A549 (cell line): ENCODE measurements at regions not wholly inside any gene's neighbourhood (a gene's known extent, or its start where the extent isn't known, plus 50 kb on each side); places are given as distances from the start of the nearest gene placed in this dataset.

Experiments
- BHLHE40 ChIP-seq: IDR thresholded peaks from 2 replicates; pipeline ENCODE4 v1.6.1; 2012; ENCODE audit warnings: low read depth, low read length, inconsistent platforms
- CBX2 ChIP-seq: fragments of 200-600 bp; sonication (generic); IDR thresholded peaks from 2 replicates; pipeline ENCODE4 v1.6.1; 2016; ENCODE audit warnings: low read depth, mild to moderate bottlenecking, borderline replicate concordance
- CHD2 ChIP-seq: fragments of 150-350 bp; IDR thresholded peaks from 2 replicates; pipeline ENCODE4 v1.6.1; 2014; ENCODE audit warnings: low read length; ENCODE audit not compliant: partially characterized antibody
- CHD4 ChIP-seq: fragments of 200-600 bp; sonication (generic); IDR thresholded peaks from 2 replicates; pipeline ENCODE4 v1.6.1; 2016; ENCODE audit warnings: antibody characterized with exemption, mild to moderate bottlenecking, borderline replicate concordance
- CTCF ChIP-seq: fragments of >200 bp; sonication (Bioruptor Twin); formaldehyde crosslinking; IDR thresholded peaks from 3 replicates; pipeline ENCODE4 v1.5.1; 2016
- E2F6 ChIP-seq: IDR thresholded peaks from 2 replicates; pipeline ENCODE4 v1.6.1; 2012; ENCODE audit warnings: low read depth, borderline replicate concordance
- EP300 ChIP-seq, 2 experiments: fragments of >200 bp; sonication (Bioruptor Twin); formaldehyde crosslinking; IDR thresholded peaks; 2 replicates in 1 of 2; 3 replicates in 1 of 2; pipeline ENCODE4 v1.6.1; 2016 to 2017
- HDAC2 ChIP-seq: fragments of 200-600 bp; sonication (generic); IDR thresholded peaks from 2 replicates; pipeline ENCODE4 v1.6.1; 2016
- NR3C1 ChIP-seq: fragments of >200 bp; sonication (Bioruptor Twin); formaldehyde crosslinking; IDR thresholded peaks from 3 replicates; pipeline ENCODE4 v1.6.1; 2017
- POLR2A ChIP-seq: IDR thresholded peaks from 2 replicates; pipeline ENCODE4 v1.6.1; 2012; ENCODE audit warnings: mild to moderate bottlenecking, low read length
- REST ChIP-seq: fragments of 200-600 bp; sonication (generic); IDR thresholded peaks from 2 replicates; pipeline ENCODE4 v1.6.1; 2016; ENCODE audit warnings: antibody characterized with exemption, mild to moderate bottlenecking, moderate library complexity
- RNF2 ChIP-seq: fragments of 200-600 bp; sonication (generic); IDR thresholded peaks from 2 replicates; pipeline ENCODE4 v1.6.1; 2016; ENCODE audit warnings: low read depth, mild to moderate bottlenecking, antibody characterized with exemption, moderate library complexity, borderline replicate concordance
- TF ChIP-seq, protein P1 (sequence below): fragments of 450-650 bp; IDR thresholded peaks from 2 replicates; pipeline ENCODE4 v1.6.1; 2014; ENCODE audit warnings: antibody characterized with exemption

GRCh38 chr4:18840481-18840880 is 818.9 kb upstream of the LCORL start:
- TF ChIP-seq EP300 (IDR thresholded peaks at IDR 0.05) = no peak
- no peak for TF ChIP-seq RNF2
- TF ChIP-seq, protein P1, sequence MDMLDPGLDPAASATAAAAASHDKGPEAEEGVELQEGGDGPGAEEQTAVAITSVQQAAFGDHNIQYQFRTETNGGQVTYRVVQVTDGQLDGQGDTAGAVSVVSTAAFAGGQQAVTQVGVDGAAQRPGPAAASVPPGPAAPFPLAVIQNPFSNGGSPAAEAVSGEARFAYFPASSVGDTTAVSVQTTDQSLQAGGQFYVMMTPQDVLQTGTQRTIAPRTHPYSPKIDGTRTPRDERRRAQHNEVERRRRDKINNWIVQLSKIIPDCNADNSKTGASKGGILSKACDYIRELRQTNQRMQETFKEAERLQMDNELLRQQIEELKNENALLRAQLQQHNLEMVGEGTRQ = no peak
- TF ChIP-seq CTCF = no peak
- no peak for TF ChIP-seq BHLHE40
- TF ChIP-seq CHD2 = no peak
- no peak for TF ChIP-seq CHD4
- TF ChIP-seq REST = no peak
- TF ChIP-seq POLR2A = no peak
- TF ChIP-seq E2F6 = no peak
- no peak for TF ChIP-seq HDAC2
- no peak for TF ChIP-seq NR3C1
- TF ChIP-seq CBX2 = no peak
